HG03066 (cell line): ENCODE measurements at regions not wholly inside any gene's neighbourhood (a gene's known extent, or its start where the extent isn't known, plus 50 kb on each side); places are given as distances from the start of the nearest gene placed in this dataset.

Experiments used
- ATAC-seq: cut with Tn5 transposase; IDR thresholded peaks from one replicate; pipeline ENCODE4 v1.9.1; 2021; ENCODE audit warnings: low read depth; ENCODE audit not compliant: unreplicated experiment

DNA sequence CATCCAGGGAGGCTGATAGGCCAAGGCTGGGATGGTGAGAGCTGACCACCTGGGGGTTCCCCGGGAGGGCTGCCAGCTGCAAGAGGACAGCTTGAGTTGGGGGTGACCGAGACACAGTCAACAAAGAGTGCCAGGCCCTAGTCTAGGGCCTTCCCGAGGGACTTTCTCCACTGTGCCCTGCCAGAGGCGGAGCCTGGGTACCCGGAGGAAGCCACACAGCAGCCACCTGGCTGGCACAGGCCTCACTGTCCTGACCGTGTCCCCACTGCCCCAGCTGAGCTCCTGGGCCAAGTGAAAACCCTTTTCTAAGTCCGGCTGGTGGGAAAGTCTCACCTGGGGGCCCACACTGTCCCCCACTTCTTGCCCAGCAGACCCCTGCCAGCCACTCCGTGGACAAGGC is 71.9 kb upstream of the GSE1 start:
- no peak for ATAC-seq

DNA sequence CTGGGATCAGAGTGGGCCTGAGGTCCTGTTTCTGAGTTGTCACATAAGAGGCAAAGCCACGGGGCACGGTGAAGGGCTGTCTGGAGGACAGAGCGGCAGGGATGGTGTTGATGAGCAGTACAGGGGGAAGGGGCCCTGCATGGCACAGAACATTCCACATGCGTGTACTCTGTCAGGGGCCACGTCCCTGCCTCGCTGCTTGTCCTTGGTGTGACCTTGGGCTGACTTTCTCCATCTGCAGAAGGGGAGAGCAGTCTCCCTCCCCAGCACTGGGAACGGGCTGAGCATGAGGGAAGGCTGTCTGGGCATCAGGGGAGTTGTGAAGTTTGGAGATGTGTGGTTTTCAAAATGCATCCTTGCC is 71.5 kb upstream of the GSE1 start:
- no peak for ATAC-seq

GRCh38 chr16:85541980-85542900 is 70.9 kb upstream of the GSE1 start:
- ATAC-seq, result no peak

GRCh38 chr16:85543536-85543935 is 69.6 kb upstream of the GSE1 start:
- no peak for ATAC-seq

- no peak for ATAC-seq
Observed at GRCh38 chr16:85544016-85544415, 69.1 kb upstream of the GSE1 start.

DNA sequence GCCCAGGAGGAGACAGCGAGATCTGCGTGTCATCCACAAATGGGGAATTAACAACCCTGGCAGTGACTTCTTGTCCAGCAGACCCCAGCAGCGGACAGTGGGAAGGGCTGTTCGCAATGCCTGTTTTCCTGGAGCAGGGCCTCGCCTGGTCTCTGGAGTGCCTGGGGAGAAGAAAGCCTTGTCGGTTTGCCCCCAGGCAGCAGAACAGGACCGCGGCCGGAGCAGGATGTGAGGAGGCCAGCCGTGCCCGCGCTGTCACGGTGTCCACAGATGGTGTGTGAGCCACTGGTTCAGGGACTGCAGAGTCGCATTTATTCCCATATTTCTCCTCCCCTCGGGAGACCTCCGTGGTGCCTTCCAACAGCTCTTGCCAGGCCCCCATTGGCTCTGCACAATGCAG is 68.5 kb upstream of the GSE1 start:
- ATAC-seq, result no peak

GRCh38 chr16:85545227-85545818 is 67.8 kb upstream of the GSE1 start:
- ATAC-seq, result no peak

- no peak for ATAC-seq
Observed at GRCh38 chr16:85546585-85547447, 66.3 kb upstream of the GSE1 start.

GRCh38 chr16:85548375-85548774 is 64.7 kb upstream of the GSE1 start:
- no peak for ATAC-seq

- ATAC-seq, result no peak
Observed at GRCh38 chr16:85549766-85550421, 63.2 kb upstream of the GSE1 start.

- ATAC-seq, result no peak
Observed at GRCh38 chr16:85550422-85550864, 62.7 kb upstream of the GSE1 start.

- no peak for ATAC-seq
Observed at GRCh38 chr16:85550953-85551924, 61.9 kb upstream of the GSE1 start.

DNA sequence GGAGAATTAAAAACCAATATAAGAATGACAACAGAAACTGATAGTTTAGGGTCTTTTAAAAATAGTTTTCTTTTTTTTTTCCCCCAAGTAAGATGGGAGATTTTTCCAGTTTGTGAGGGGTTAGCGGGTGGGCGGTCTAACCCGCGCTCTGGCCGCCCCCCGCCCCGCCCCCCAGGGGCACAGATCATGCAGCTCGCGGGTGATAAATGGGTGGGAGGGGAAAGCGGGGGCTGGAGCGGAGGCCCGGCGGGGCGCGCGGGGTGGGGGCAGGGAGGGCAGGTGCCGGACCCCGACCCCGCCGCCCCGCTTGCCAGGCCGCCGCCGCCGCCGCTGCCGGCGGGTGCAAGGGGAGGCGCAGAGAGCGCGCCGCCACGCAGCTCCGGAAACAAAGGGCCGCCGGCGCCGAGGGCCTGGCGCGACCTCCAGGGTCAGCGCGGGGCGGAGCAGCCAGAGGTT is 60.1 kb upstream of the GSE1 start:
- no peak for ATAC-seq

- peak; percentile 28 for ATAC-seq
Observed at GRCh38 chr16:85553436-85554113, 59.5 kb upstream of the GSE1 start.

DNA sequence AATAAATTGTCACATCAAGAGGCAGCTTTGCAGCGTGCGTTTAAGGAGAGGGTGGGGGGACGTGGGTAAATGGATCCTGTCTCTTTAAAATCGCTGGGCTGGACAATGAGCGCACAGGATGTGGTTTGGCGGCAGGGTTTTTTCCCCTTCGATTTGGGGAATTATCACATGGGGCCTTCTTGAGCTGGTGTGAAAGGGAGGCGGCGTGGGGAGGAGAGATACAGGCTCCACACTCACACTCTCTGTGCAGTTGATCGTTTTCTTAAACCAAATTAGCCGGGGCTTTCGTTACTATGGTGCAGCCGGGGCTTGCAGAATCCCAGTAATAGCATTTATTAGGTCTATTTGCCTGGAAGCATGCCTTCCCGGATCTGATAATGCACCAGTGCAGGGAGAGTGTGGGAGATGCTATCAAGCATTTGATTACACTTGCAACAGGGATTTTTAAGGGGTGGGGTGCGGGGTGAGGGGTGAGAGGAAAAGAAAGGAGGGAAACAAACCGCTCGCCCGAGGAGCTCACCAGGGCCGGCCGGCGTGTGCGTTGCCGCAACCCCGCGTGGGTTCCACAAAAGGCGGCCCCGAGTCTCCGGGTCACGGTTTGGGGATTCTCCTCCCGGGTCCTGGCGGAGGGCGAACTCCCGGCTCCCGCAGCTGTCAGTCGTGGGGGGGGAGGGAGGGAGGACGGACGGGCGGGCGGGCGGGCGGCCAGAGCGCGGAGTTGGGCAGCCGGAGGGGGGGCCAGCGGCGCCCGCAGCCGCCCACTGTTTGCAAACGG is 58.8 kb upstream of the GSE1 start:
- peak; percentile 59 for ATAC-seq

- no peak for ATAC-seq
Observed at GRCh38 chr16:85554889-85555718, 58.0 kb upstream of the GSE1 start.

- ATAC-seq, result no peak
Observed at GRCh38 chr16:85555719-85556455, 57.2 kb upstream of the GSE1 start.
